ENCODE measurements at regions not wholly inside any gene's neighbourhood (a gene's known extent, or its start where the extent isn't known, plus 50 kb on each side); places are given as distances from the start of the nearest gene placed in this dataset.

DNA sequence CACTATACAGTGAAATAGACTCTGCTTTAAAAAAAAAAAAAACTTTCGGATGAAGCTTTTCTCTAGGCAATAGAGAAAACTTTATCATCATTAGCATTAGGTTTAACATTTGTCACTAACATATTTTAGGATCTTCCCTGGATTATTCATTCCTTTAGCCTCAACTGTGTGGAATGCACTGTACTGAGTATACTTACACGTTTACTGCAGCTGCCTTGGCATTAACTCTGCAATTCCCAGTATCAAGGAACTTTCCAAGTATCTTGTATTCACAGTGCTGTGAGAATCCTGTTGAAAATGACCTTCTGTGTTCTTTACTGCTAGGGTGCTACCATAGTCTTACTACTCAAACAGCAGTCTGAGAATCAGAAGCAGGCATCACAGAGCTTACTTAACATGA, 328.2 kb upstream of the COL3A1 start:
- H3K9me3 Mint-ChIP-seq, result no peaks in the 10 kb centered on the region
- DNase-seq (ENCODE audit: low spot score), result no peak
- no peaks in the 10 kb centered on the region for H3K36me3 Mint-ChIP-seq (ENCODE audit: low read depth)
- H3K4me3 Mint-ChIP-seq, result no peak overlapping the region
- no peaks in the 10 kb centered on the region for H3K4me1 Mint-ChIP-seq (ENCODE audit: low read depth)
- H3K27ac Mint-ChIP-seq, result no peak overlapping the region
- H3K27me3 Mint-ChIP-seq (ENCODE audit: low read depth), result no peaks in the 10 kb centered on the region

- Mint-ChIP-seq H3K27me3 (ENCODE audit: low read depth) (no peaks in the 10 kb centered on the region), H3K4me1 (ENCODE audit: low read depth) (no peaks in the 10 kb centered on the region), H3K9me3 (no peaks in the 10 kb centered on the region), H3K4me3 (no peak overlapping the region), H3K36me3 (ENCODE audit: low read depth) (no peaks in the 10 kb centered on the region), H3K27ac (no peak overlapping the region)
- no peak for DNase-seq (ENCODE audit: low spot score)
These were observed 326.6 kb upstream of the COL3A1 start for GRCh38 chr2:188647430-188648070.

- H3K4me3 Mint-ChIP-seq, result no peak overlapping the region
- H3K27ac Mint-ChIP-seq, result no peak overlapping the region
- H3K27me3 Mint-ChIP-seq (ENCODE audit: low read depth), result no peaks in the 10 kb centered on the region
- H3K4me1 Mint-ChIP-seq (ENCODE audit: low read depth), result no peaks in the 10 kb centered on the region
- H3K9me3 Mint-ChIP-seq, result no peaks in the 10 kb centered on the region
- no peak for DNase-seq (ENCODE audit: low spot score)
- no peaks in the 10 kb centered on the region for H3K36me3 Mint-ChIP-seq (ENCODE audit: low read depth)
These were observed 314.3 kb upstream of the COL3A1 start for GRCh38 chr2:188659656-188660406.

- no peaks in the 10 kb centered on the region for H3K36me3 Mint-ChIP-seq (ENCODE audit: low read depth)
- no peak overlapping the region for H3K4me3 Mint-ChIP-seq
- no peak overlapping the region for H3K27ac Mint-ChIP-seq
- DNase-seq (ENCODE audit: low spot score), result no peak
- H3K27me3 Mint-ChIP-seq (ENCODE audit: low read depth), result no peaks in the 10 kb centered on the region
- no peaks in the 10 kb centered on the region for H3K9me3 Mint-ChIP-seq
- H3K4me1 Mint-ChIP-seq (ENCODE audit: low read depth), result no peaks in the 10 kb centered on the region
These were observed 310.9 kb upstream of the COL3A1 start for GRCh38 chr2:188663301-188663700.

DNA sequence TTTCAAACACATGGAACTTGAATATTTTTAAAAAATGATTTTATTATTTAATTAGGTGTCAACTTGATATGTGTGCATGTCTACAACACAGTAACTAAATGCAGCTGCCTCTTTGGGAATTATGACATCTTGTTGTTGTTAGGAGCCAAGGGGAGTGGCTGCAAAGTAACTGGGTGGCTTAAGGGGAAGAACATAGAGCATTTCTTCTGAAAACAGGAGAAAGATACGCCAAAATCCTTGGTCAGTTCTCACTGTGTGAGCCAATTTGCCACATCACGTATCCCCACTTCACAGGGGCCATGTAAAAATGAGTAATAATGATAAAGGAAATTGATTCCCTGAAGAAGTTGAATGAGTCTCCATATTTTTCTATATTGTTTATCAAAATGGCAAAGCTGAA, 309.8 kb upstream of the COL3A1 start:
- no peak for DNase-seq (ENCODE audit: low spot score)
- no peak overlapping the region for H3K27ac Mint-ChIP-seq

GRCh38 chr2:188664951-188665595, 309.1 kb upstream of the COL3A1 start:
- no peaks in the 10 kb centered on the region for H3K9me3 Mint-ChIP-seq
- no peaks in the 10 kb centered on the region for H3K4me1 Mint-ChIP-seq (ENCODE audit: low read depth)
- no peak overlapping the region for H3K4me3 Mint-ChIP-seq
- DNase-seq (ENCODE audit: low spot score), result no peak
- no peak overlapping the region for H3K27ac Mint-ChIP-seq
- no peaks in the 10 kb centered on the region for H3K36me3 Mint-ChIP-seq (ENCODE audit: low read depth)
- no peaks in the 10 kb centered on the region for H3K27me3 Mint-ChIP-seq (ENCODE audit: low read depth)

More for the DNA sequence above, 309.8 kb upstream of the COL3A1 start:
- H3K9me3 Mint-ChIP-seq, result no peaks in the 10 kb centered on the region
- no peaks in the 10 kb centered on the region for H3K36me3 Mint-ChIP-seq (ENCODE audit: low read depth)
- no peaks in the 10 kb centered on the region for H3K4me1 Mint-ChIP-seq (ENCODE audit: low read depth)
- no peaks in the 10 kb centered on the region for H3K27me3 Mint-ChIP-seq (ENCODE audit: low read depth)
- no peak overlapping the region for H3K4me3 Mint-ChIP-seq

DNA sequence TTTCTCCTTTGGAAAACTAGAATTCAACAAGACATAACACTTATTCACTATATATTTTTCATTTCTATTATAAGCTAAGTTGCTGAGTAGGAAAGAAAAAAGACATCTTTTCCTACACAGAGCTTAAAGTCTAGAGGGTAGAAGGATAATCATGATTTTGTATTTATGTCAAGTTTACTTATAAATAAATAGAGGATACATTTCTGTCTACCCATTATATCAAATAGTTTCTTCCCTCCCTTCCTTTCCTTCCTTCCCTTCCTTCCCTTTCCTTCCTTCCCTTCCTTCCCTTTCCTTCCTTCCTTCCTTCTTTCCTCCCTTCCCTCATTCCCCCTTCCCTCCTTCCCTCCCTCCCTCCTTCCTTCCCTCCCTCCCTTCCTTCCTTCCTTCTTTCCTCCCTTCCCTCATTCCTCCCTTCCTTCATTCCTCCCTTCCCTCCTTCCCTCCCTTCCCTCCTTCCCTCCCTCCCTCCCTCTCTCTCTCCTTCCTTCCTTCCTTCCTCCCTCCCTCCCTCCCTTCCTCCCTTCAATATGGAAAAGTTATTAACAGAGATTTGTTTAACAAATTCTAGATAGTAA, 308.4 kb upstream of the COL3A1 start:
- no peak for DNase-seq (ENCODE audit: low spot score)
- no peaks in the 10 kb centered on the region for H3K9me3 Mint-ChIP-seq
- no peak overlapping the region for H3K27ac Mint-ChIP-seq
- no peak overlapping the region for H3K4me3 Mint-ChIP-seq
- no peaks in the 10 kb centered on the region for H3K27me3 Mint-ChIP-seq (ENCODE audit: low read depth)
- no peaks in the 10 kb centered on the region for H3K4me1 Mint-ChIP-seq (ENCODE audit: low read depth)
- no peaks in the 10 kb centered on the region for H3K36me3 Mint-ChIP-seq (ENCODE audit: low read depth)

DNA sequence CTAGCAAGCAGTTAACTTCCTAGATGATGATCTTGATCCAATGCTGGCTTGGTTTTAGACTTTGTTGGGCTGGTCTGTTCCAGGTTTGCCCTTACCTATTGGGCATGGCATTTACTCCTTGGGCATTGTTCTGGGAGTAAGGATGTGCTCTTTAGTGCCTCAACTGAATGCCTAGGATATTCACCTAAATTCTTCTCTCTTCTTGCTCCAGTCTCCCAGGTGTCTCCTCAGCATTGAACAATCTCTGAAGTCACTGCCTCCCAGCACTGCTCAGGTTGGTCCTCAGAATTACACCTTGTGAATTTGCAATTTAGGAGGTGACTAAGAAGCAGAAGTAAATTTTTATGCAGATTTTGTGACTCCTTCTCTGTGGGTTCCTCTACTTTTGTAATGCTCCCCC, 307.7 kb upstream of the COL3A1 start:
- Mint-ChIP-seq H3K4me3 (no peak overlapping the region), H3K27me3 (ENCODE audit: low read depth) (no peaks in the 10 kb centered on the region), H3K27ac (no peak overlapping the region), H3K4me1 (ENCODE audit: low read depth) (no peaks in the 10 kb centered on the region), H3K9me3 (no peaks in the 10 kb centered on the region), H3K36me3 (ENCODE audit: low read depth) (no peaks in the 10 kb centered on the region)
- DNase-seq (ENCODE audit: low spot score), result no peak

GRCh38 chr2:188668017-188668680, 306.0 kb upstream of the COL3A1 start:
- H3K4me3 Mint-ChIP-seq, result no peak overlapping the region
- no peak for DNase-seq (ENCODE audit: low spot score)
- no peaks in the 10 kb centered on the region for H3K4me1 Mint-ChIP-seq (ENCODE audit: low read depth)
- H3K36me3 Mint-ChIP-seq (ENCODE audit: low read depth), result no peaks in the 10 kb centered on the region
- no peaks in the 10 kb centered on the region for H3K27me3 Mint-ChIP-seq (ENCODE audit: low read depth)
- no peak overlapping the region for H3K27ac Mint-ChIP-seq
- no peaks in the 10 kb centered on the region for H3K9me3 Mint-ChIP-seq

DNA sequence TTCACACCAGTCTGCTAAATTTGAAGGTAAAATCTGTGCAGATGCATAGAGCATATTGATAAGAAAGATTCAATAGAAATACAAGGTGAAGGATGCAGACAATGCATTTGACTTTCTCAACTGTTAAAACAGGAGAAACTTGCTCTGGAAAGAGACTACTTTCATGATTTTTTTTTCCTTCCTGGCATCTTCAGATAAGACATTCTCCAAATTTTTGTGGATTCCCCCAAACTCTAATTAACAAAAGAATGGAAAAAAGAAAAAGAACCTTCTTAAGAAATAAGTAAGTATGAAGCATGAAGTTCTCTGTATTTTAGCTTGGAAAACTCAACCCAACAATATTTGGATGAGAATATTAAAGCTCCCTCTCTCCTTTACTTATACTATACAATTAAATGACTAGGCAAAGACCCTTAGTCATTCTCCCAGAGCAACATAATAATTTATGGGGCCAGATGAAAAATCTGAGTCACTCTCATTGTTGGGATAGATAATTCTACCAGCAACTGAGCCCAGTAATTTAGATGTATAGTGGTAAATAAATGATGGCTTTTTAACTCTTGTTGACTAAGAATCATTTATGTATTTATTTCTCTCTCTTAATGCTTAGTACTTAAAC, 298.7 kb upstream of the COL3A1 start:
- H3K4me1 Mint-ChIP-seq (ENCODE audit: low read depth), result no peaks in the 10 kb centered on the region
- no peak overlapping the region for H3K4me3 Mint-ChIP-seq
- H3K27ac Mint-ChIP-seq, result no peak overlapping the region
- H3K36me3 Mint-ChIP-seq (ENCODE audit: low read depth), result no peaks in the 10 kb centered on the region
- no peaks in the 10 kb centered on the region for H3K9me3 Mint-ChIP-seq
- no peaks in the 10 kb centered on the region for H3K27me3 Mint-ChIP-seq (ENCODE audit: low read depth)
- no peak for DNase-seq (ENCODE audit: low spot score)

DNA sequence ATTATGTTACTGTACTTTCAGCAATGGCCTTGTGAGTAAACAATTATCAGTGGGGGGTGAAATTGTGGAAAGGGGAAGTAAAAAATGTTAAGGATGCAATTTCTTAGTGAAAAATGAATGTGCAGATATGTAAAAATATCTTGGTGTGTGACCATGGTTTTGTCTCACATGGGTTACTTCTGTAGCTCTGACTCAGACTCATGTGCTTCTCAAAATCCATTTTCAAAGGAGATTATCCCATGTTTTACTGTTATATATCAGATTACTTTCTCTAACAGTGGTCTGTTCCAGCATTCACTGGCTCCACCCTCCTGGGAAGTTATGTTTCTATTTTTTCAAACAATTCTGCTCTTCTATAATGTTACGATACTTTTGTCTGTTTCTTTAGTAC, 298.2 kb upstream of the COL3A1 start:
- H3K4me3 Mint-ChIP-seq, result no peak overlapping the region
- no peaks in the 10 kb centered on the region for H3K9me3 Mint-ChIP-seq
- H3K4me1 Mint-ChIP-seq (ENCODE audit: low read depth), result no peaks in the 10 kb centered on the region
- H3K36me3 Mint-ChIP-seq (ENCODE audit: low read depth), result no peaks in the 10 kb centered on the region
- DNase-seq (ENCODE audit: low spot score), result no peak
- H3K27ac Mint-ChIP-seq, result no peak overlapping the region
- no peaks in the 10 kb centered on the region for H3K27me3 Mint-ChIP-seq (ENCODE audit: low read depth)

DNA sequence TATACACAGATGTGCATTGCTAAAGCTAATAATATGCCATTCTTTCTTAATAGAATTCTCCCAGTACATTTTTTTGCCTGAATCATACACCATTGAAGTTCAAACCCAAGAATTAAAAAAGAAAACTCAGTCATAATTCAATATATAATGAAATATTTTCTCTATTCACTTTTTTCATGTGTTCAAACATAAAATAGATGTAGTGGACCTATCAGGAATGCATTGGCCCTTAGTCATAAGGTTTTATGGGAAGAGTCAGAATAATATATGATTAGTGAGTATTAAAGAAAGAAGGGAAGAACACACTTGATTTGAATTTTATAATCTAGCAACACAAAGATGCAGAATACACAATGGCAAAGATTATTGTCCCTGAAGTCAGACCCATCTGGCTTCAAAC, 297.0 kb upstream of the COL3A1 start:
- no peaks in the 10 kb centered on the region for H3K4me1 Mint-ChIP-seq (ENCODE audit: low read depth)
- H3K27me3 Mint-ChIP-seq (ENCODE audit: low read depth), result no peaks in the 10 kb centered on the region
- no peak overlapping the region for H3K27ac Mint-ChIP-seq
- H3K36me3 Mint-ChIP-seq (ENCODE audit: low read depth), result no peaks in the 10 kb centered on the region
- H3K9me3 Mint-ChIP-seq, result no peaks in the 10 kb centered on the region
- DNase-seq (ENCODE audit: low spot score), result no peak
- no peak overlapping the region for H3K4me3 Mint-ChIP-seq

DNA sequence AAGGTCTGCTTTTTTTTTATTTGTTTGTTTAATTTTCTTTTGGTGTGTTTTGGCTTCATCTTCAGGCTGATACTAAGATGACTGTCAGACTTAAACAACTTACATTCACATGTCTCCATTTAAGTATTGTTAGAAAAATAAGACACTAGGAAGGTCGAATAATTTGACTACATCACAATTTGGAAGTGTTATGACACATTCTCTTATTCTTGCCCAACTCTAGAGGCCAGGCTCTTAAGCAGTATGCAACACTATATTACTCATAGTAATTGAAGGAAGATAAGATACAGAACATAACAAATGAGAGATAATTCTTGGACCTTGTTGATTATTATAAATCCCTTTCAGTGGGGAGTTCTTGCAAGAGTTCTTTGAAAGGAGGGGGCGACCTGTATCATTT, 295.3 kb upstream of the COL3A1 start:
- no peaks in the 10 kb centered on the region for H3K27me3 Mint-ChIP-seq (ENCODE audit: low read depth)
- no peak overlapping the region for H3K27ac Mint-ChIP-seq
- H3K4me3 Mint-ChIP-seq, result no peak overlapping the region
- DNase-seq (ENCODE audit: low spot score), result no peak
- H3K36me3 Mint-ChIP-seq (ENCODE audit: low read depth), result no peaks in the 10 kb centered on the region
- no peaks in the 10 kb centered on the region for H3K9me3 Mint-ChIP-seq
- no peaks in the 10 kb centered on the region for H3K4me1 Mint-ChIP-seq (ENCODE audit: low read depth)

Data from T-helper 2 cell treated with Interferon-gamma antibody and Interleukin-4, amounts not matched to agents 5 μg/mL and 100 μg/mL, for 36 hours (primary cell).